K562 (cell line): ENCODE measurements at regions not wholly inside any gene's neighbourhood (a gene's known extent, or its start where the extent isn't known, plus 50 kb on each side); places are given as distances from the start of the nearest gene placed in this dataset.

ENCODE experiments used
- ARID1B ChIP-seq: fragments of 450-650 bp; IDR thresholded peaks from 2 replicates; pipeline ENCODE4 v1.6.1; 2016; ENCODE audit warnings: antibody characterized with exemption, mild to moderate bottlenecking, inconsistent platforms
- CEBPB ChIP-seq: fragments of 450-650 bp; IDR thresholded peaks from 2 replicates; pipeline ENCODE4 v1.6.1; 2016; ENCODE audit warnings: missing genetic modification characterization, missing compliant biosample characterization
- CTCF ChIP-seq, 3 experiments: IDR thresholded peaks in 2 of 3; conservative IDR thresholded peaks in 1 of 3; 2 replicates each; pipeline ENCODE4 v1.5.1; 2011 to 2012; ENCODE audit warnings: low read length in 3 of 3, mild to moderate bottlenecking in 3 of 3, control low read depth in 2 of 3, improper control_type of control experiment in 1 of 3, inconsistent platforms in 1 of 3, low read depth in 1 of 3, mixed read lengths in 1 of 3, moderate library complexity in 1 of 3; ENCODE audit not compliant: insufficient read depth in 2 of 3
- KHSRP ChIP-seq: fragments of 450-650 bp; IDR thresholded peaks from 2 replicates; pipeline ENCODE4 v1.6.1; 2017
- MAFK ChIP-seq: IDR thresholded peaks from 2 replicates; pipeline ENCODE4 v1.6.1; 2011; ENCODE audit warnings: low read length, improper control_type of control experiment
- NCOA4 ChIP-seq: fragments of 450-650 bp; IDR thresholded peaks from 2 replicates; pipeline ENCODE4 v1.6.1; 2018; ENCODE audit warnings: mild to moderate bottlenecking; ENCODE audit not compliant: partially characterized antibody
- NFXL1 ChIP-seq: fragments of 450-650 bp; formaldehyde crosslinking; IDR thresholded peaks from 2 replicates; pipeline ENCODE4 v1.4.0; 2021; ENCODE audit warnings: mild to moderate bottlenecking
- PCBP1 ChIP-seq: fragments of 200-400 bp; formaldehyde crosslinking; IDR thresholded peaks from 2 replicates; pipeline ENCODE4 v1.6.1; 2018; ENCODE audit warnings: mild to moderate bottlenecking, low read depth, low read length; ENCODE audit not compliant: poor library complexity, severe bottlenecking
- ZNF707 ChIP-seq: fragments of 250-450 bp; sonication (Bioruptor Pico); conservative IDR thresholded peaks from 2 replicates; pipeline ENCODE4 v1.8.0; 2022; ENCODE audit warnings: inconsistent platforms, mild to moderate bottlenecking, moderate library complexity
- ZZZ3 ChIP-seq: fragments of 450-650 bp; IDR thresholded peaks from 2 replicates; pipeline ENCODE4 v1.6.1; 2016; ENCODE audit warnings: antibody characterized with exemption, mild to moderate bottlenecking, moderate library complexity
- TF ChIP-seq, protein P1 (sequence below): sonication (generic); formaldehyde crosslinking; IDR thresholded peaks from 2 replicates; pipeline ENCODE4 v1.8.0; 2022; ENCODE audit warnings: mild to moderate bottlenecking, missing genetic modification reagents

DNA sequence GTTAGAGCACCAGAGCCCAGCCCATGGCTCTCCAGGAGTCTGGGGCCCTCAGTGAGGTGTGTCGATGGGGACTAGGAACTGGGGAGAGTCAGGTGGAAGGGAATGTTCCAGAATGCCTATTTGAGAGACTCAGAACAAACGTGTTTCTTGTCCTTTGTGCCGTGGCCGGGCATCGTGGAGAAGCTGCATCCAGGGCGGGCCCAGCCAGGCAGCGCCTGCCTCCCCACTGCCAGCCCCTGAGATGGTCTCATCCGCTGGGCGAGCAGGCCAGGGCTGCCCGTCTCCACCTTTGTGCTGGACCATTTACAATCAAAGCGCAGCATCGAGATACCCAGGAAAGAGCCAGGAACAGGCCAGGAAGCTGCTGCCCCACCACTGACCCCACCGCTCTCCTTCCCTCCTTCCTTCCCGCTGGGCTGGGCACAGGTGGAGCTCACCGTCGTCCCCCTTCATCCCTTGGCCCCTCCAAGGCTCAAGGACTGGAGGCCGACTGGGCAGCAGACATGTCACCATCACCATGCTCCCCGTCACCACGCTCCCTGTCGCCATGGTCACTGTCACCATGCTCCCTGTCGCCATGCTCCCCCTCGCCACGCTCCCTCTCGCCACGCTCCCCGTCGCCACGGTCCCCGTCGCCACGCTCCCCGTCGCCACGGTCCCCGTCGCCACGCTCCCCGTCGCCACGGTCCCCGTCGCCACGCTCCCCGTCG is 71.1 kb upstream of the ADGRA1 start:
- no peak for TF ChIP-seq ARID1B
- no peak for TF ChIP-seq MAFK
- no peak for TF ChIP-seq ZNF707
- TF ChIP-seq, protein P1, sequence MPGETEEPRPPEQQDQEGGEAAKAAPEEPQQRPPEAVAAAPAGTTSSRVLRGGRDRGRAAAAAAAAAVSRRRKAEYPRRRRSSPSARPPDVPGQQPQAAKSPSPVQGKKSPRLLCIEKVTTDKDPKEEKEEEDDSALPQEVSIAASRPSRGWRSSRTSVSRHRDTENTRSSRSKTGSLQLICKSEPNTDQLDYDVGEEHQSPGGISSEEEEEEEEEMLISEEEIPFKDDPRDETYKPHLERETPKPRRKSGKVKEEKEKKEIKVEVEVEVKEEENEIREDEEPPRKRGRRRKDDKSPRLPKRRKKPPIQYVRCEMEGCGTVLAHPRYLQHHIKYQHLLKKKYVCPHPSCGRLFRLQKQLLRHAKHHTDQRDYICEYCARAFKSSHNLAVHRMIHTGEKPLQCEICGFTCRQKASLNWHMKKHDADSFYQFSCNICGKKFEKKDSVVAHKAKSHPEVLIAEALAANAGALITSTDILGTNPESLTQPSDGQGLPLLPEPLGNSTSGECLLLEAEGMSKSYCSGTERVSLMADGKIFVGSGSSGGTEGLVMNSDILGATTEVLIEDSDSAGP (CRISPR knock-in tag): no peak
- no peak for TF ChIP-seq CTCF (IDR thresholded peaks at IDR 0.05 in 2 of 3, conservative IDR thresholded peaks at IDR 0.05 in 1 of 3; ENCODE audit: insufficient read depth in 2 of 3, low read depth in 1 of 3, low read length in 3 of 3)
- TF ChIP-seq NFXL1: no peak
- no peak for TF ChIP-seq ZZZ3
- no peak for TF ChIP-seq PCBP1
- no peak for TF ChIP-seq KHSRP
- TF ChIP-seq CEBPB (tag): no peak
- no peak for TF ChIP-seq NCOA4
